Hepatocyte (in vitro differentiated cells): ENCODE measurements at regions not wholly inside any gene's neighbourhood (a gene's known extent, or its start where the extent isn't known, plus 50 kb on each side); places are given as distances from the start of the nearest gene placed in this dataset.

Experiments used
- DNase-seq: peaks from one replicate; pipeline ENCODE4 v3.0.0-alpha.2; 2016; ENCODE audit warnings: low spot score
- H2AFZ ChIP-seq: fragments of 200-600 bp; sonication (generic); 2 replicates; pipeline ENCODE4 v1.6.0; 2016; ENCODE audit warnings: antibody characterized with exemption, mild to moderate bottlenecking
- H3K27ac ChIP-seq: fragments of 200-600 bp; sonication (generic); 2 replicates; pipeline ENCODE4 v1.5.1; 2016; ENCODE audit warnings: mild to moderate bottlenecking
- H3K27me3 ChIP-seq: fragments of 200-600 bp; sonication (generic); 2 replicates; pipeline ENCODE4 v1.6.1; 2016
- H3K36me3 ChIP-seq: fragments of 200-600 bp; sonication (generic); replicated peaks from 2 replicates; pipeline ENCODE4 v1.5.1; 2016; ENCODE audit warnings: low read depth; ENCODE audit not compliant: insufficient read depth
- H3K4me1 ChIP-seq: fragments of 200-600 bp; sonication (generic); 2 replicates; pipeline ENCODE4 v1.5.1; 2016; ENCODE audit warnings: mild to moderate bottlenecking, moderate library complexity; ENCODE audit not compliant: insufficient read depth
- H3K4me2 ChIP-seq: fragments of 200-600 bp; sonication (generic); 2 replicates; pipeline ENCODE4 v1.6.0; 2016
- H3K4me3 ChIP-seq: fragments of 200-600 bp; sonication (generic); 2 replicates; pipeline ENCODE4 v1.5.1; 2016; ENCODE audit warnings: mild to moderate bottlenecking
- H3K79me2 ChIP-seq: fragments of 200-600 bp; sonication (generic); 2 replicates; pipeline ENCODE4 v1.6.0; 2017; ENCODE audit warnings: mild to moderate bottlenecking
- H3K9me2 ChIP-seq: fragments of 200-600 bp; sonication (generic); replicated peaks from 2 replicates; pipeline ENCODE4 v1.6.0; 2017; ENCODE audit warnings: mild to moderate bottlenecking; ENCODE audit not compliant: insufficient read depth
- H3K9me3 ChIP-seq: fragments of 200-600 bp; sonication (generic); 2 replicates; pipeline ENCODE4 v1.5.1; 2016; ENCODE audit warnings: low read depth, mild to moderate bottlenecking
- H4K20me1 ChIP-seq: fragments of 200-600 bp; sonication (generic); 2 replicates; pipeline ENCODE4 v1.6.0; 2016; ENCODE audit warnings: mild to moderate bottlenecking; ENCODE audit not compliant: insufficient read depth, poor library complexity, severe bottlenecking
- EZH2 ChIP-seq: fragments of 200-600 bp; sonication (generic); IDR thresholded peaks from 2 replicates; pipeline ENCODE4 v1.6.1; 2016; ENCODE audit warnings: antibody characterized with exemption, mild to moderate bottlenecking, borderline replicate concordance
- EZH2phosphoT487 ChIP-seq: fragments of 200-600 bp; sonication (generic); IDR thresholded peaks from one replicate; pipeline ENCODE4 v1.6.1; 2018; ENCODE audit warnings: antibody characterized with exemption, mild to moderate bottlenecking, low read depth, moderate library complexity; ENCODE audit not compliant: unreplicated experiment, severe bottlenecking
- WGBS: methylation state at CpG from one replicate; pipeline ENCODE4 v1.1.6; 2016; ENCODE audit warnings: low lambda C conversion rate; ENCODE audit errors: missing lambda C conversion rate; 5-methylcytosine and 5-hydroxymethylcytosine counted together
- TF ChIP-seq, protein P1 (sequence below): fragments of 200-600 bp; sonication (generic); IDR thresholded peaks from 2 replicates; pipeline ENCODE4 v1.5.1; 2016; ENCODE audit warnings: antibody characterized with exemption, mild to moderate bottlenecking; ENCODE audit not compliant: poor library complexity

DNA sequence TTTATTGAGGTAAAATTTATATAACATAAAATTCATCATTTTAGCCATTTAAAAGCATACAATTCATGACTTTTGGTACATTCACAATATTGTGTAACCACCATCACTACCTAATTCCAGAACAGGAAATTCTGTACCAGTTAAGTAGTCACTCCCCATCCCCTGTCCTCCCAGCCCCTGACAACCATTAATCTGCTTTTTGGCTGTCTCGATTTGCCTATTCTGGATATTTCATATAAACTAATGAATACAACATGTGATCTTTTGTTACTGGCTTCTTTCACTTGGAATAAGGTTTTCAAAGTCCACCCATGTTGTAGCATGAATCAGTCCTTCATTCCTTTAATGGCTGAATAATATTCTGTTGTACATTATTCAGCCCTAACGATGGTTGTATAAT is 115.6 kb upstream of the KLF14 start:
- 95% methylated on average over 2 of the region's 2 CpGs for whole genome bisulfite sequencing
- no peak for TF ChIP-seq EZH2phosphoT487
- TF ChIP-seq, protein P1, sequence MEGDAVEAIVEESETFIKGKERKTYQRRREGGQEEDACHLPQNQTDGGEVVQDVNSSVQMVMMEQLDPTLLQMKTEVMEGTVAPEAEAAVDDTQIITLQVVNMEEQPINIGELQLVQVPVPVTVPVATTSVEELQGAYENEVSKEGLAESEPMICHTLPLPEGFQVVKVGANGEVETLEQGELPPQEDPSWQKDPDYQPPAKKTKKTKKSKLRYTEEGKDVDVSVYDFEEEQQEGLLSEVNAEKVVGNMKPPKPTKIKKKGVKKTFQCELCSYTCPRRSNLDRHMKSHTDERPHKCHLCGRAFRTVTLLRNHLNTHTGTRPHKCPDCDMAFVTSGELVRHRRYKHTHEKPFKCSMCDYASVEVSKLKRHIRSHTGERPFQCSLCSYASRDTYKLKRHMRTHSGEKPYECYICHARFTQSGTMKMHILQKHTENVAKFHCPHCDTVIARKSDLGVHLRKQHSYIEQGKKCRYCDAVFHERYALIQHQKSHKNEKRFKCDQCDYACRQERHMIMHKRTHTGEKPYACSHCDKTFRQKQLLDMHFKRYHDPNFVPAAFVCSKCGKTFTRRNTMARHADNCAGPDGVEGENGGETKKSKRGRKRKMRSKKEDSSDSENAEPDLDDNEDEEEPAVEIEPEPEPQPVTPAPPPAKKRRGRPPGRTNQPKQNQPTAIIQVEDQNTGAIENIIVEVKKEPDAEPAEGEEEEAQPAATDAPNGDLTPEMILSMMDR: no peak
- no peak for TF ChIP-seq EZH2

DNA sequence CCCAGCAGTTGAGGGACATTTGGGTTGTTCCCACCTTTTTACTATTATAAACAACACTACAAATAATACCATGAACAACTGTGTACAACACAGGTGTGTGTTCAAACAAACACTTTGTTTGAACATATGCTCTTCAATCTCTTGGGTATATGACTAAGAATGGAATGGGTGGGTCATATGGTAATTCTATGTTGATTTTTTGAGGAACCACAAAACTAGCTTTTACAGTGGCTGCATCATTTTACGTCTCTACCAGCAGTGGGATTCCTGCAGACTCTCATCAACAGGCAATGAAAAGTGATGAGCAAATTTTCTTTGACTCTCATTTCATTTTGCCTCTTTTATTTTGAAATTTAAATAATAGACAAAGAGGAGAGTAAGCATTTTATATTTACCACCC is 116.9 kb upstream of the KLF14 start:
- Histone ChIP-seq H3K9me3 (no peaks in the 10 kb centered on the region), H3K4me3 (no peak overlapping the region), H3K27me3 (no peaks in the 10 kb centered on the region), H3K79me2 (no peaks in the 10 kb centered on the region), H3K36me3 (no peaks in the 10 kb centered on the region), H2AFZ (no peak overlapping the region), H3K4me2 (no peak overlapping the region), H3K27ac (no peak overlapping the region), H4K20me1 (no peaks in the 10 kb centered on the region), H3K9me2 (no peaks in the 10 kb centered on the region), H3K4me1 (no peaks in the 10 kb centered on the region)
- TF ChIP-seq EZH2: no peak
- TF ChIP-seq EZH2phosphoT487: no peak
- TF ChIP-seq, protein P1: no peak
- 64% methylated on average over 1 of the region's 1 CpG for WGBS
- DNase-seq: no peak

More for the DNA sequence above, 115.6 kb upstream of the KLF14 start:
- Histone ChIP-seq H3K27ac (no peak overlapping the region), H3K27me3 (no peaks in the 10 kb centered on the region), H3K79me2 (no peaks in the 10 kb centered on the region), H3K9me2 (no peaks in the 10 kb centered on the region), H3K4me3 (no peak overlapping the region), H3K36me3 (no peaks in the 10 kb centered on the region), H2AFZ (no peak overlapping the region), H3K4me1 (no peaks in the 10 kb centered on the region), H3K9me3 (no peaks in the 10 kb centered on the region), H3K4me2 (no peak overlapping the region), H4K20me1 (no peaks in the 10 kb centered on the region)
- DNase-seq: no peak

GRCh38 chr7:130852867-130853266 is 118.9 kb upstream of the KLF14 start:
- Histone ChIP-seq H3K27me3 (no peaks in the 10 kb centered on the region), H3K9me2 (no peaks in the 10 kb centered on the region), H2AFZ (no peak overlapping the region), H3K9me3 (no peaks in the 10 kb centered on the region), H4K20me1 (no peaks in the 10 kb centered on the region), H3K4me1 (no peaks in the 10 kb centered on the region), H3K79me2 (no peaks in the 10 kb centered on the region), H3K36me3 (no peaks in the 10 kb centered on the region), H3K27ac (no peak overlapping the region), H3K4me3 (no peak overlapping the region), H3K4me2 (no peak overlapping the region)
- DNase-seq: no peak
- 96% methylated on average over 7 of the region's 7 CpGs for WGBS
- TF ChIP-seq, protein P1: no peak
- no peak for TF ChIP-seq EZH2phosphoT487
